Inflammatory macrophage treated with lipopolysaccharide for 1 hour (primary cell): ENCODE measurements at regions not wholly inside any gene's neighbourhood (a gene's known extent, or its start where the extent isn't known, plus 50 kb on each side); places are given as distances from the start of the nearest gene placed in this dataset.
"Not testable (repeated sequence)": the region's sequence is repeated elsewhere in the genome, so short reads cannot be mapped to it uniquely, and the experiment has no call there.

Experiments
- DNase-seq, 2 donors: peaks; one replicate each; pipeline ENCODE4 v3.0.0-alpha.2; 2020 to 2022

GRCh38 chr1:221263831-221264767 is 384.9 kb downstream of the HLX start:
- DNase-seq = peak; percentile 33 to 67

DNA sequence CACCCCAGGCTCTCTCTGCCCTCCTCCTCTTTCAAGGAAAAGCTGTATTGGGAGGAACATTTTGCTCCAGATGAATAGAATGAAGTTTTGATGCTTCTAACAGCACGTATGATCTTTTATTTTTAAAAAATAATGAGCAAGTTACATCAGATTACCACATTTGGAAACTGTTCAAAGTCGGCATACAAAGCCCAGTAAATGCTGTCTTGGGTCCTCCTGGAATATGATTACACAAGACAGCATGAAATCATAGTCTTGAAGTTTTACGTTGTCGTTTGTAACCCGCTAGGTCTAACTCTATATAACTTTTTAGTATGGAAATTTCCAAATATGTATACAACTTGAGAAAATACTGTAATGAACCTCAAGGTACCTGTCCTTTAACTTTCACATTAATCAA is 385.6 kb downstream of the HLX start:
- DNase-seq = no peak

DNA sequence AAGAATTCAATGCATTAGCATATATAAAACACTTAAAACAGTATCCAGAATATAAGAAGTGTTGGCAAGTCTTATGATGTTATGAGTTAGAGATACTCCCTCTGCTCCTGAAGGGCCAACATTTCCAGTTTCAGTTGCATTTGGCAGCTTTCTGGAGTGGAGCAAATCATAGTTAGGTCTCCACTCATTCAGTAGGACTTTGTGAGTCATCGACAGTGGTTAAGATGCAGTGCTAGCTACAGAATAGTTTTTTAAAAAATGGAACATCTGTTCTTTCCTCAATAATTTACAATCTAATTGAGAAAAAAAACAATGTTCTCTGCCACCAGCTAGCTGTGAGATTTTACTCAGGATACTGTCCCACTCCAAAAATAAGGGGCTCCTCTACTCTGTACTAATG is 389.1 kb downstream of the HLX start:
- no peak for DNase-seq

DNA sequence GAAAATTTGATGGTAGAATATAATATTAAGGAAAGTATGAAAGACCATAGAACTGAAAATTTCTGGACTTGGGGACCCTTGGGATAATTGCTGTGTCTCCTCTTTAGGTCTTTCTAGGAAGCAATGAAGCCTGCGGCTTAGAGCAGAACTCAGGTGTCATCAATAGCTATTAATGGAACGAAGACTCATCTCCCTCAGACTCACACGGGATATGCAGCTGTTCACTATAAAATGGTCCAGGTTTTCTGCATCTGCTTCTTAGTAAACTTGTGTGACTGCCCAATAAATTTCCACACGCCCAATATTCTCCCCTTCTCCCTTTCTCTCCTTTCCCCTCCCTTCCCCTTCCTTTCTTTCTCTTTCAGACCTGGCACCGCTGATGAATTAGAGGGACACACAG is 392.5 kb downstream of the HLX start:
- no peak for DNase-seq

GRCh38 chr1:221272940-221273339 is 393.7 kb downstream of the HLX start:
- DNase-seq = no peak

GRCh38 chr1:221274373-221274772 is 395.1 kb downstream of the HLX start:
- no peak for DNase-seq

DNA sequence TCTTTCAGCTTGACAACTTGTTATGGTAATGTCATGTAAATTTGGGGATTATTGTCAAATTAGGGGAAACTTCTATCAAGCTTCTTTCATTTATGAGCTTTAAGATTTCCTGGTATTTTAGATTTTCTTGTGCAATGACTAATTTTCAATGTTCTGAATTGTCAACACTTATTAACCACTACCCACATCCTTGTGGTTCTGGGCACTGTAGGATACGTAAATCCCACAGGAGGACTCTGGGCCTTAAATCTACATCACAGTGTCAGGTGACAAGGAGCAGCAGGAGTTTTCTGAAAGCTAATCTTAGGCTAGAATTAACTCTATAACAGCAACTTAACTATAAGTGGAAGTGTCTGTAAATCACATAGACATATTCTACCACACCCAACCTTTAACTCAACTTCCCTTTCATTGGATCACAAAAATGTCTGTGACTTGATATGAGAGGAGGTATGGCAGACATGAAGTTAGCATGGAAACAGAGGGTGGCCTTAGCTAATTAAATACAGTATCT is 397.7 kb downstream of the HLX start:
- no peak for DNase-seq

GRCh38 chr1:221279146-221279545 is 399.9 kb downstream of the HLX start:
- no peak for DNase-seq

- no peak for DNase-seq
These were observed 404.3 kb downstream of the HLX start for GRCh38 chr1:221283532-221283931.

DNA sequence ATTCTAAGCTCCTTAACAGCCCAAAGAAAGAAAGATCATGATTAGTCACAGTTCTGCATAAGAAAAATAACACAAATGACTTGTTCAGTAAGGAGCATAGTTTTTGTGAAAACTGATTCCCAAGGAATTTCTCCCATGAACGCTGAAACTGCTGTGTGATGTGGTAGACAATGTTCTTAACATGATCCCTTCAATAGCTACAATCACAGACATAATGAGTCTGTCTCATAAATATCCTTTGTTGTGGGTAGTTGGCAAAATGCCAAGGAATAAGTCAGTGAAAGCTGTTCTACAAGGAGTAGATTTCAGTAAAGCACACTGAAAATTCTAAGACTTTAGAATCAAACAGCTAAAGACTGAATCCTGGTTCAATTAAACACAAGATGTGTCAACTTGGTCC is 404.8 kb downstream of the HLX start:
- DNase-seq = no peak

DNA sequence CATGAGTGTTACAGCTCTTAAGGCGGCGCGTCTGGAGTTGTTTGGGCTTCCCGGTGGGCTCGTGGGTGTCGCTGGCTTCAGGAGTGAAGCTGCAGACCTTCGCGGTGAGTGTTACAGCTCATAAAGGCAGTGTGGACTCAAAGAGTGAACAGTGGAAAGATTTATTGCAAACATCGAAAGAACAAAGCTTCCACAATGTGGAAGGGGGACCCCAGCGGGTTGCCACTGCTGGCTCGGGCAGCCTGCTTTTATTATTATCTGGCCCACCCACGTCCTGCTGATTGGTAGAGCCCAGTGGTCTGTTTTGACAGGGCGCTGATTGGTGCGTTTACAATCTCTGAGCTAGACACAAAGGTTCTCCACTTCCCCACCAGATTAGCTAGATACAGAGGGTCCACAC is 405.7 kb downstream of the HLX start:
- DNase-seq = not testable (repeated sequence)

- DNase-seq = not testable (repeated sequence)
These were observed 406.4 kb downstream of the HLX start for GRCh38 chr1:221285458-221286210.

DNA sequence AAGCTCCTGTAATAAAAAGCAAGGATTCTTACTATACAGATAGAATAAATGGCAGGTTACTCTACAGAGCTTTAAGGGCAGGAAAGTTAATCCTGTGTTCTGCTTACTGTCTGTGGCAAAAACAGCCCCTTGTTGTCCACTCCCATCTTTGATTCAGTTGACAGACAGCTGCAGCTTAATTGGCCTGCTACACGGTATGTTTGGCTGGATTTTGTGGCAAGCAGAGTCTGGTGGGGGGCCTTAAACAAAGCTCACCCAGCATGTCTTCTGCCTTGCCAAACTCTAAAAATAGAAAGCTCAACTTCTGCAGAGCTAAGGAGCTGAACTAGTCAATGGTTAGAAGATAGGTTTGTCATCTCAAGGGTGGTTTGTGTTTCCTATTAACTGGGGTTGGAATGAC is 407.2 kb downstream of the HLX start:
- DNase-seq = no peak

- no peak for DNase-seq
These were observed 409.9 kb downstream of the HLX start for GRCh38 chr1:221289103-221289502.

DNA sequence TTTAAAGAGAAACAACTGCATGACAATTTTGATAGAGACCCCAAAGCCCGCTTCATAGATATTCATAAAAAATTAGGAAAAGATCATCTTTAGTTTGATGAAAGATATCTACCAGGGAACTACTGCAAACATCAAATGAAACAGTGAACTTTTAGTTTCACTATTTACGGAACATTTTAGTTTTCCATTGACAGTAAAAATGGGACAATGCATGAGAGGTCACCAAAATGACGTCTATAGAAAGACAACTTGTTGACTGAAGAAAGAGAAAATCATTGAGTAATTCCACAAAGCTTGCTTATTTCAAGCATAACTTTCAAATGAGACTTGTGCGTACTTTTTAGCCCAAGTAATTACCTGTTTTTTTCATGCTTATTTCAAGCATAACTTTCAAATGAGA is 411.4 kb downstream of the HLX start:
- DNase-seq = no peak

DNA sequence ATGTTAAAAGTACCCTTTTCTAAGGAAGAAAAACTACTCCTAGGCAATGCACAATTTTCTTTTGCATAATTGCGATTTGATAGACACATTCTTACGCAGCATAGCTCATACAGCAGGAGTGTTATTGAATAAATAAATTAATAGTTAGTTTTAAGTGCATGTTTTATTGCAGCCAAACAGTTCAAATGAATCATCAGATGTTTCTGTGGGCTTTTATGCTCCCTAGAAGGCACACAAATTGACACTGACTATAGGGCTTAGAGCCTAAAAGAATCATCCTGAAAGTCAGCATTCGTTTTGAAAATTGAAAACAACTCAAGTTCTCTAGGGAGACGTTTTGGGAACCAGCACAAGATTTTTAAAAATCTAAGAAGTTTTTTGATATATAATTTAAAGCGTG is 411.9 kb downstream of the HLX start:
- no peak for DNase-seq

DNA sequence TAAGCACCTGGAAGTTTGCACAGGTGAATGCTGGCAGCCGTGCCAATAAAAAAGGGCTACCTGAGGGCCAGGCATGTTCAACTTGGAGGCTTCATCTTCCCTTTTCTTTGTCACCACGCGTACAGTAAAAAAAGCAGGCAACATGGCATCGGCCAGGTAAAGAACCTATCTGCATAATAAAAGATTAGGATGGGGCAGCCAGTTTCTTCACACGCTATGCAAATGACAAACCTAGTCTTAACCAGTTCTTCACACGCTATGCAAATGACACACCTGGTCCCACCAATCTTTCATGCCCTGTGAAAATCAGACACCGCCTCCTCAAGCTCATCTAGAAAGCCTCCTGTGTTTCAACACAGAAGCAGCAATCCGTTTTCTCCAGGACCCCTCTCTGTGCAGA is 413.4 kb downstream of the HLX start:
- no peak for DNase-seq

DNA sequence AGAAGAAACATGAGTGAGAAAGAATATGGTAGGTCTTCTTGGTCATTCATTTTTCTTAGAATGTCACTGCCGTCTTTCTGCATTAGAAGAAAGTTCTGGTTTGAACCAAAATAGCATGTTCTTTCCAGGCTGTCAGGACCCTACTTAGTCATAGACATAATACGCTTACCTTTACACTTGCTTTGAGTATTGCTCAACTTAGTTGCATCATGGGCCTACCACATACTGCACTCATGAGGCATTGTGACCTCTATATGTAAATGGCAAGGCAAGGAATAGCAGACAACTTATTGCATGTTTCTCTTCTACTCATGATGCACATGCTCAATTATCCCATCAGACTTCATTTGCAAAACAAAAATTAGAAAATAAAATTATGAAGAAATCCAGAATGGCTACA is 415.0 kb downstream of the HLX start:
- DNase-seq = no peak

GRCh38 chr1:221302357-221302756 is 423.1 kb downstream of the HLX start:
- no peak for DNase-seq

DNA sequence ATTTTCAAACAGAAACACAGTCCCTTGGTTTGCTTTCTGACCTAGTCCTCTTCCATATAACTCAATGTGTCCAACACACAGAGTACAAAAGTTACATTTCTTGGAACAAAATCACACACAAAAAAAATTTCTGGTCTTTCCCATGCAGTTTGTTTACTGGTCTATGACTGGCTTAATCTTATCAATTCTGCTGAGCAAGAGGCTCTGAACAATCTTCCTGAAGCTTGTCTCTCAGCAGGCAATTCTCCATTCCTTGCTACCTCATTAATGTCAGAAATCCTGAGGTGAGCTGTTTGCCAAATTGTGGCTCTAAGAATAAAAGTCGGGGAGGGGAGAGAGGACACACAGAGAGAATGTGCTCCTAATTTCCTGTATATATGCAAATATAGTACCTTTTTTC is 423.6 kb downstream of the HLX start:
- no peak for DNase-seq

DNA sequence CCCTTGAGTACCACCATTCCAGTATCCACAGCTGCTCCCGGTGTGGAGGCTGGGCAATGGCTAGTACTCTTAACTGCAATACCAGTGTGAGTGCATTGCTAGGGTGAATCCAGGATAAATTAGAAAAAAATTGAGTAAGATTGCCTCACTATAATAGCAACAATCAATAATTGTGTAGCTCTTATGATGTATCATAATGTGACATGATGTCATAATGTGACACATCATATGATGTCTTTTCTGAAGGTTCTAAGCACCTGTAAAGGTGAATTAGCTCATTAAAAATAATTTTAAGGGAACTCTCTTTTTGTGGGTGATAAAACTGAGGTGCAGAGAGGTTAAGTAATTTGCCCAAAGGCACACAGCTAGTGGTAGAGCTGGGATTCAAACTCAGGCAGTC is 424.4 kb downstream of the HLX start:
- no peak for DNase-seq

DNA sequence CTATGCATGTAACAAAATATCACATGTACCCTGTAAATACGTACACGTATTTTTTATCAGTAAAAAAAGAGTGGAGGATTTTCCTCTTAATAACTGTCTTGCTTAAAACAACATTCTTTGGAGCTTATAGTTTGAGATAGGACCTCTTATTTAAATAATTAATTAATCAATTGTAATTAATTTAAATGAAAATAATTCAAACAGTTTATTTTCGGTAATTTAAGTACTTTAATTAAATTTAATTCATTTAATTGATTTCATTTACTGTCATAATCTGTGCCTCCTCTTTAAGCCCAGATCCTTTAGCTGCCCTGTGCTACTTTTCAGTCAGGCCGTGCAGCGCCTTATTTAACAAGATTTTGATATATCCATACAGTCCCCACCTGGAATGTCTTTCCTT is 427.0 kb downstream of the HLX start:
- no peak for DNase-seq

GRCh38 chr1:221308534-221309511 is 429.6 kb downstream of the HLX start:
- no peak for DNase-seq
